Nephron progenitor cell (in vitro differentiated cells): ENCODE measurements at regions not wholly inside any gene's neighbourhood (a gene's known extent, or its start where the extent isn't known, plus 50 kb on each side); places are given as distances from the start of the nearest gene placed in this dataset.

ENCODE experiments used
- DNase-seq: peaks from one replicate; pipeline ENCODE4 v3.0.0; 2021
- H3K27ac Mint-ChIP-seq: 2 replicates; pipeline ENCODE4 v1.8.0; 2021; ENCODE audit warnings: mild to moderate bottlenecking, moderate library complexity, mixed read lengths
- H3K27me3 Mint-ChIP-seq: 2 replicates; pipeline ENCODE4 v1.8.0; 2021; ENCODE audit warnings: mild to moderate bottlenecking, low read depth, mixed read lengths; ENCODE audit not compliant: poor library complexity
- H3K36me3 Mint-ChIP-seq: 2 replicates; pipeline ENCODE4 v1.8.0; 2021; ENCODE audit warnings: low read depth, mixed read lengths
- H3K4me1 Mint-ChIP-seq: 2 replicates; pipeline ENCODE4 v1.8.0; 2021; ENCODE audit warnings: mixed read lengths
- H3K4me3 Mint-ChIP-seq: 2 replicates; pipeline ENCODE4 v1.8.0; 2021; ENCODE audit warnings: mild to moderate bottlenecking, moderate library complexity, mixed read lengths
- H3K9me3 Mint-ChIP-seq: 2 replicates; pipeline ENCODE4 v1.8.0; 2021; ENCODE audit warnings: mild to moderate bottlenecking, moderate library complexity, mixed read lengths
- TF ChIP-seq, protein P1 (sequence below): fragments of 200-600 bp; sonication (generic); IDR thresholded peaks from 2 replicates; pipeline ENCODE4 v1.5.0; 2021; ENCODE audit warnings: antibody characterized with exemption

DNA sequence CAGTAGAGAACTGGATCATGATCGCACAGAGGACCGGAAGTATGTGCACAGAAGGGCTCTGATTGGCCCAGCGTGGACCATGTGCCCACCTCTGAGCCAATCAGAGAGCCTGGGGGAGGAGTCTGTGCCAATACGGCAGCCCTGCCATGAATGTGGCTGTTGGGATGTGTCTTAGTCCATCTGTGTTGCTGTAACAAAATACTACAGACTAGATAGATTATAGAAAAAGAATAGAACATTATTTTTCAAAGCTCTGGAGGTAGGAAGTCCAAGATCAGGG, 132.0 kb downstream of the NDUFA10 start:
- Mint-ChIP-seq H3K27me3 (peaks cover 36% of the 10 kb centered on the region), H3K4me3 (no peak overlapping the region), H3K36me3 (no peaks in the 10 kb centered on the region), H3K4me1 (no peaks in the 10 kb centered on the region), H3K9me3 (peaks cover 3% of the 10 kb centered on the region), H3K27ac (no peak overlapping the region)
- no peak for DNase-seq
- TF ChIP-seq, protein P1, sequence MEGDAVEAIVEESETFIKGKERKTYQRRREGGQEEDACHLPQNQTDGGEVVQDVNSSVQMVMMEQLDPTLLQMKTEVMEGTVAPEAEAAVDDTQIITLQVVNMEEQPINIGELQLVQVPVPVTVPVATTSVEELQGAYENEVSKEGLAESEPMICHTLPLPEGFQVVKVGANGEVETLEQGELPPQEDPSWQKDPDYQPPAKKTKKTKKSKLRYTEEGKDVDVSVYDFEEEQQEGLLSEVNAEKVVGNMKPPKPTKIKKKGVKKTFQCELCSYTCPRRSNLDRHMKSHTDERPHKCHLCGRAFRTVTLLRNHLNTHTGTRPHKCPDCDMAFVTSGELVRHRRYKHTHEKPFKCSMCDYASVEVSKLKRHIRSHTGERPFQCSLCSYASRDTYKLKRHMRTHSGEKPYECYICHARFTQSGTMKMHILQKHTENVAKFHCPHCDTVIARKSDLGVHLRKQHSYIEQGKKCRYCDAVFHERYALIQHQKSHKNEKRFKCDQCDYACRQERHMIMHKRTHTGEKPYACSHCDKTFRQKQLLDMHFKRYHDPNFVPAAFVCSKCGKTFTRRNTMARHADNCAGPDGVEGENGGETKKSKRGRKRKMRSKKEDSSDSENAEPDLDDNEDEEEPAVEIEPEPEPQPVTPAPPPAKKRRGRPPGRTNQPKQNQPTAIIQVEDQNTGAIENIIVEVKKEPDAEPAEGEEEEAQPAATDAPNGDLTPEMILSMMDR = no peak

DNA sequence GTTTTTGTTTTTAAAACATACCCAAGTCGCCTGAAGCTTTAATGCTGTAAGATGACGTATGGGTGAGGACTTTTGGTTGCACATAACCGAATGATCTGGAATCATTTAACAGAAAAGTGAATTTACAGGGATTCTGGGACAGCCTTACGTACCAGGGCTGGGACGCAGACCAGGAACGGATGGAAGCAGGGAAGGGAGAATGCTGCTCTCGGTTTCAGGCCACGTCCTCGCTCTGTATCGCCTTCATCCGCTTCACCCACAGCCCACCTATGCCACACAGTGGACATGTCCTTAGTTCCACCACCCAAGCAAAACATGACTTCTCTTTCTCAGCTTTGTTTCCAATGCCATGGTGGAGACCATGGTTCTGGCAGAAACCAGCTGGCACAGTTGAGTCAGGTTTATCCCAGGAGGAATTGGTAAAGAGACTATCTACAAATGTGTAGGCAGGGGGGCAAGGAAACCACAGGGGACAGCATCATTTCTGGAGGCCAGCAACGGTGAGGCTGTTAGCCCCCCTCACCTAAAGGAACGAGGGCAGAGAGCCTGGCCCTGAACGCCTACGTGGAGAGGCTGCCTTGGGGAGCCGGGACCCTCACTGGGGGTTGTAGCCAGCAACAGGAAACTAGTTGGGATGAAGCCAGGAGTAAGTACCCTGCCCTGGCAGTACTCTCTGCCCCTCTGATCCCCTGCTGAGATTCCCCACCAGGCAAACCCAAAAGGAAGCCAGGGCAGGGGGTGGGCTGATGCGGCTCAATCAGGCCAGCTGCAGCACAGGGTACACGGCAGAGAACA, 132.5 kb downstream of the NDUFA10 start:
- Mint-ChIP-seq H3K27me3 (peaks cover 38% of the 10 kb centered on the region), H3K4me3 (no peak overlapping the region), H3K27ac (no peak overlapping the region), H3K36me3 (no peaks in the 10 kb centered on the region), H3K4me1 (no peaks in the 10 kb centered on the region), H3K9me3 (peaks cover 3% of the 10 kb centered on the region)
- DNase-seq = no peak
- TF ChIP-seq, protein P1 = no peak

GRCh38 chr2:239891698-239892097, 133.4 kb downstream of the NDUFA10 start:
- Mint-ChIP-seq H3K4me3 (no peak overlapping the region), H3K4me1 (no peaks in the 10 kb centered on the region), H3K36me3 (no peaks in the 10 kb centered on the region), H3K27me3 (peaks cover 38% of the 10 kb centered on the region), H3K27ac (no peak overlapping the region), H3K9me3 (peaks cover 6% of the 10 kb centered on the region)
- DNase-seq = no peak
- TF ChIP-seq, protein P1 = no peak

DNA sequence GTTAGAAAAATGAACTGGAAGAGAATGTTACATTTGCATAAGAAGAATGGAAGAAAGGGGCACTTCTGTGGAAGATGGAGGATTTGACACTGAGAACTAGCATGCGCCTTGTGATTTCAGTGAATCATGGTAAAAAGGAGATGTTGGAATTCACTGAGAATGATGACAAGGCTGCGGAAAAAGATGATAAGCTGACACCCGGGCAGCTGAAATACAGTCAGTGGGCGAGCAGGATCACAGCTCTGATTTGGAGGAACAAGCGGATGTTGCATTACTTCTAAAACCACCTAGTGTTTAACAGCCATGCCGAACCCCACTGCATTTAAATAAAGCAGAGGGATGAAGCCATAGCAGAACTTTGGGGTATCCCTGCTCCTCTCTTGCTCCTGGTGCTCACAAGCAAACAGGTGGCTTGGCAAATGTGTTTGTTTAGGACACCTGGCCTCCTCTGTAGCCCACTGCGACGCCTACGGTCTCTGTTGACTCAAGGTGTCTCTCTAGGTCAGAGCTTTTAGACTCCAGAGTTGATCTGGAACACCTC, 134.9 kb downstream of the NDUFA10 start:
- peaks cover 18% of the 10 kb centered on the region for H3K9me3 Mint-ChIP-seq
- H3K4me3 Mint-ChIP-seq = no peak overlapping the region
- H3K4me1 Mint-ChIP-seq = no peaks in the 10 kb centered on the region
- H3K36me3 Mint-ChIP-seq = no peaks in the 10 kb centered on the region
- no peak overlapping the region for H3K27ac Mint-ChIP-seq
- DNase-seq = no peak
- TF ChIP-seq, protein P1 = no peak
- H3K27me3 Mint-ChIP-seq = peaks cover 41% of the 10 kb centered on the region

GRCh38 chr2:239889641-239890121, 135.5 kb downstream of the NDUFA10 start:
- no peak overlapping the region for H3K27ac Mint-ChIP-seq
- peaks cover 35% of the 10 kb centered on the region for H3K27me3 Mint-ChIP-seq
- H3K4me3 Mint-ChIP-seq = no peak overlapping the region
- peaks cover 23% of the 10 kb centered on the region for H3K9me3 Mint-ChIP-seq
- peaks cover 3% of the 10 kb centered on the region for H3K36me3 Mint-ChIP-seq
- no peaks in the 10 kb centered on the region for H3K4me1 Mint-ChIP-seq
- TF ChIP-seq, protein P1 = no peak
- no peak for DNase-seq

- no peak overlapping the region for H3K27ac Mint-ChIP-seq
- TF ChIP-seq, protein P1 = no peak
Measured at GRCh38 chr2:239887604-239888003, 137.5 kb downstream of the NDUFA10 start.

More at GRCh38 chr2:239887604-239888003, 137.5 kb downstream of the NDUFA10 start:
- DNase-seq = no peak
- Mint-ChIP-seq H3K27me3 (peaks cover 22% of the 10 kb centered on the region), H3K36me3 (peaks cover 7% of the 10 kb centered on the region), H3K4me3 (no peak overlapping the region), H3K9me3 (peaks cover 40% of the 10 kb centered on the region), H3K4me1 (no peaks in the 10 kb centered on the region)
